ENCODE measurements at regions not wholly inside any gene's neighbourhood (a gene's known extent, or its start where the extent isn't known, plus 50 kb on each side); places are given as distances from the start of the nearest gene placed in this dataset. TPM values are rescaled to one million over a fixed set of nuclear protein-coding genes. Genes with fewer than 3 reads are reported as not detected.

- TF ChIP-seq CTCF (IDR thresholded peaks at IDR 0.05; ENCODE audit: low read depth, low read length): no peak
- Histone ChIP-seq H3K27ac (ENCODE audit: low read depth, low read length) (no peak overlapping the region), H3K9me3 (ENCODE audit: control insufficient read depth, insufficient read depth, low read length) (no peaks in the 10 kb centered on the region), H3K27me3 (ENCODE audit: control insufficient read depth, insufficient read depth, low read length) (no peaks in the 10 kb centered on the region), H3K4me3 (ENCODE audit: low read depth, low read length) (no peak overlapping the region)
- no peak for DNase-seq (ENCODE audit: low read depth, low spot score)
- POLR2A ChIA-PET: no interaction called here
- CTCF ChIA-PET: no interaction called here
These were observed 51.6 kb upstream of the MLIP start for GRCh38 chr6:54059683-54060082.

- H3K27ac ChIP-seq (ENCODE audit: low read depth, low read length): no peak overlapping the region
- H3K9me3 ChIP-seq (ENCODE audit: control insufficient read depth, insufficient read depth, low read length): no peaks in the 10 kb centered on the region
- no peak for TF ChIP-seq CTCF (IDR thresholded peaks at IDR 0.05; ENCODE audit: low read depth, low read length)
- no peak overlapping the region for H3K4me3 ChIP-seq (ENCODE audit: low read depth, low read length)
- ChIA-PET CTCF (no interaction called here), POLR2A (no interaction called here)
- H3K27me3 ChIP-seq (ENCODE audit: control insufficient read depth, insufficient read depth, low read length): no peaks in the 10 kb centered on the region
- no peak for DNase-seq (ENCODE audit: low read depth, low spot score)
These were observed 51.0 kb upstream of the MLIP start for GRCh38 chr6:54060286-54060685.

Small RNA genes in the stretch of these regions (small RNA-seq; reads per million reads assigned to genes)
- gene ERHP2 (ENCODE audit: insufficient read length, low read depth): not detected
